GM12878 (cell line): ENCODE measurements at regions not wholly inside any gene's neighbourhood (a gene's known extent, or its start where the extent isn't known, plus 50 kb on each side); places are given as distances from the start of the nearest gene placed in this dataset.
A peak's percentile ranks its signal among the peaks of the same experiment; 100 is the strongest.

ENCODE experiments used
- BRCA1 ChIP-seq: IDR thresholded peaks from 2 replicates; pipeline ENCODE4 v1.6.1; 2011; ENCODE audit warnings: low read depth, low read length, improper control_type of control experiment
- CREB1 ChIP-seq: IDR thresholded peaks from 2 replicates; pipeline ENCODE4 v1.6.1; 2012; ENCODE audit warnings: low read depth, mild to moderate bottlenecking, inconsistent platforms
- CREM ChIP-seq: IDR thresholded peaks from 2 replicates; pipeline ENCODE4 v1.6.1; 2014; ENCODE audit warnings: antibody characterized with exemption, low read depth
- CTCF ChIP-seq, 3 experiments: IDR thresholded peaks in 2 of 3; conservative IDR thresholded peaks in 1 of 3; 2 replicates each; pipeline ENCODE4 v1.5.1; 2011; ENCODE audit warnings: low read depth in 3 of 3, low read length in 3 of 3, mild to moderate bottlenecking in 3 of 3, control low read depth in 2 of 3, moderate library complexity in 2 of 3, inconsistent platforms in 1 of 3, mixed read lengths in 1 of 3; ENCODE audit not compliant: control insufficient read depth in 2 of 3, insufficient read depth in 1 of 3; ENCODE audit errors: extremely low read depth in 1 of 3
- CUX1 ChIP-seq: IDR thresholded peaks from 2 replicates; pipeline ENCODE4 v1.6.1; 2012; ENCODE audit warnings: improper control_type of control experiment, low read depth, low read length; ENCODE audit not compliant: insufficient replicate concordance
- EED ChIP-seq: sonication (generic); IDR thresholded peaks from 2 replicates; pipeline ENCODE4 v1.6.1; 2016; ENCODE audit warnings: antibody characterized with exemption, low read depth
- JUNB ChIP-seq: IDR thresholded peaks from 2 replicates; pipeline ENCODE4 v1.6.1; 2016; ENCODE audit warnings: antibody characterized with exemption, mild to moderate bottlenecking
- NBN ChIP-seq: fragments of 450-650 bp; IDR thresholded peaks from 2 replicates; pipeline ENCODE4 v1.6.1; 2016
- NFIC ChIP-seq: IDR thresholded peaks from 2 replicates; pipeline ENCODE4 v1.6.1; 2012; ENCODE audit warnings: low read depth, mild to moderate bottlenecking, inconsistent platforms, low read length, moderate library complexity
- NR2C1 ChIP-seq: fragments of 450-650 bp; IDR thresholded peaks from 2 replicates; pipeline ENCODE4 v1.6.1; 2017; ENCODE audit warnings: antibody characterized with exemption, mild to moderate bottlenecking, moderate library complexity
- POLR2AphosphoS5 ChIP-seq: IDR thresholded peaks from 2 replicates; pipeline ENCODE4 v1.6.1; 2011; ENCODE audit warnings: mild to moderate bottlenecking, low read length, inconsistent platforms
- RUNX3 ChIP-seq: IDR thresholded peaks from 2 replicates; pipeline ENCODE4 v1.6.1; 2012; ENCODE audit warnings: low read length, inconsistent platforms
- TARDBP ChIP-seq: IDR thresholded peaks from 2 replicates; pipeline ENCODE4 v1.6.1; 2016; ENCODE audit warnings: borderline replicate concordance
- USF2 ChIP-seq: IDR thresholded peaks from 2 replicates; pipeline ENCODE4 v1.6.1; 2011; ENCODE audit warnings: low read depth, low read length, improper control_type of control experiment, borderline replicate concordance
- ZBED1 ChIP-seq: IDR thresholded peaks from 2 replicates; pipeline ENCODE4 v1.6.1; 2016; ENCODE audit warnings: borderline replicate concordance
- ZNF622 ChIP-seq: fragments of 450-650 bp; IDR thresholded peaks from 2 replicates; pipeline ENCODE4 v1.6.1; 2017; ENCODE audit warnings: mild to moderate bottlenecking, inconsistent platforms
- TF ChIP-seq, protein P1 (sequence below): fragments of 150-350 bp; IDR thresholded peaks from 2 replicates; pipeline ENCODE4 v1.6.1; 2016; ENCODE audit warnings: low read depth, low read length
- TF ChIP-seq, protein P2 (sequence below): fragments of 450-650 bp; IDR thresholded peaks from 2 replicates; pipeline ENCODE4 v1.6.1; 2017; ENCODE audit warnings: low read depth, mild to moderate bottlenecking, moderate library complexity

- TF ChIP-seq CUX1, result no peak
- no peak for TF ChIP-seq CREB1
- 0 out of 2 replicates have a peak, but pooled peaks have one; percentile 28 for TF ChIP-seq EED
- no peak for TF ChIP-seq USF2
- TF ChIP-seq ZNF622, result no peak
- TF ChIP-seq RUNX3, result peak; percentile 95
- TF ChIP-seq NR2C1, result no peak
- TF ChIP-seq BRCA1, result no peak
- TF ChIP-seq, protein P1, sequence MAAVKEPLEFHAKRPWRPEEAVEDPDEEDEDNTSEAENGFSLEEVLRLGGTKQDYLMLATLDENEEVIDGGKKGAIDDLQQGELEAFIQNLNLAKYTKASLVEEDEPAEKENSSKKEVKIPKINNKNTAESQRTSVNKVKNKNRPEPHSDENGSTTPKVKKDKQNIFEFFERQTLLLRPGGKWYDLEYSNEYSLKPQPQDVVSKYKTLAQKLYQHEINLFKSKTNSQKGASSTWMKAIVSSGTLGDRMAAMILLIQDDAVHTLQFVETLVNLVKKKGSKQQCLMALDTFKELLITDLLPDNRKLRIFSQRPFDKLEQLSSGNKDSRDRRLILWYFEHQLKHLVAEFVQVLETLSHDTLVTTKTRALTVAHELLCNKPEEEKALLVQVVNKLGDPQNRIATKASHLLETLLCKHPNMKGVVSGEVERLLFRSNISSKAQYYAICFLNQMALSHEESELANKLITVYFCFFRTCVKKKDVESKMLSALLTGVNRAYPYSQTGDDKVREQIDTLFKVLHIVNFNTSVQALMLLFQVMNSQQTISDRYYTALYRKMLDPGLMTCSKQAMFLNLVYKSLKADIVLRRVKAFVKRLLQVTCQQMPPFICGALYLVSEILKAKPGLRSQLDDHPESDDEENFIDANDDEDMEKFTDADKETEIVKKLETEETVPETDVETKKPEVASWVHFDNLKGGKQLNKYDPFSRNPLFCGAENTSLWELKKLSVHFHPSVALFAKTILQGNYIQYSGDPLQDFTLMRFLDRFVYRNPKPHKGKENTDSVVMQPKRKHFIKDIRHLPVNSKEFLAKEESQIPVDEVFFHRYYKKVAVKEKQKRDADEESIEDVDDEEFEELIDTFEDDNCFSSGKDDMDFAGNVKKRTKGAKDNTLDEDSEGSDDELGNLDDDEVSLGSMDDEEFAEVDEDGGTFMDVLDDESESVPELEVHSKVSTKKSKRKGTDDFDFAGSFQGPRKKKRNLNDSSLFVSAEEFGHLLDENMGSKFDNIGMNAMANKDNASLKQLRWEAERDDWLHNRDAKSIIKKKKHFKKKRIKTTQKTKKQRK, result no peak
- peak; percentile 23; the same call in 1 of the 2 replicates for TF ChIP-seq JUNB
- TF ChIP-seq ZBED1, result no peak
- TF ChIP-seq NFIC, result peak; percentile 45
- no peak for TF ChIP-seq TARDBP
- no peak for TF ChIP-seq CTCF (IDR thresholded peaks at IDR 0.05 in 2 of 3, conservative IDR thresholded peaks at IDR 0.05 in 1 of 3; ENCODE audit: control insufficient read depth in 2 of 3, extremely low read depth in 1 of 3, insufficient read depth in 1 of 3, low read depth in 3 of 3, low read length in 3 of 3)
- TF ChIP-seq, protein P2, sequence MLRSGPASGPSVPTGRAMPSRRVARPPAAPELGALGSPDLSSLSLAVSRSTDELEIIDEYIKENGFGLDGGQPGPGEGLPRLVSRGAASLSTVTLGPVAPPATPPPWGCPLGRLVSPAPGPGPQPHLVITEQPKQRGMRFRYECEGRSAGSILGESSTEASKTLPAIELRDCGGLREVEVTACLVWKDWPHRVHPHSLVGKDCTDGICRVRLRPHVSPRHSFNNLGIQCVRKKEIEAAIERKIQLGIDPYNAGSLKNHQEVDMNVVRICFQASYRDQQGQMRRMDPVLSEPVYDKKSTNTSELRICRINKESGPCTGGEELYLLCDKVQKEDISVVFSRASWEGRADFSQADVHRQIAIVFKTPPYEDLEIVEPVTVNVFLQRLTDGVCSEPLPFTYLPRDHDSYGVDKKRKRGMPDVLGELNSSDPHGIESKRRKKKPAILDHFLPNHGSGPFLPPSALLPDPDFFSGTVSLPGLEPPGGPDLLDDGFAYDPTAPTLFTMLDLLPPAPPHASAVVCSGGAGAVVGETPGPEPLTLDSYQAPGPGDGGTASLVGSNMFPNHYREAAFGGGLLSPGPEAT, result 0 out of 2 replicates have a peak, but pooled peaks have one; percentile 35
- no peak for TF ChIP-seq NBN
- TF ChIP-seq CREM, result peak; percentile 30; the same call in 1 of the 2 replicates
- no peak for TF ChIP-seq POLR2AphosphoS5
Observed at GRCh38 chr12:45670346-45671065, 59.0 kb upstream of the ARID2 start (continued).
